Erythroblast (primary cell): ENCODE measurements at regions not wholly inside any gene's neighbourhood (a gene's known extent, or its start where the extent isn't known, plus 50 kb on each side); places are given as distances from the start of the nearest gene placed in this dataset.

Source experiments
- DNase-seq, 2 experiments: peaks; one replicate each; lab custom pipeline; 2025; lab: John Stamatoyannopoulos, UW
- GATA1 ChIP-seq: IDR thresholded peaks from 2 replicates; pipeline ENCODE4 v1.6.1; 2011; ENCODE audit warnings: low read depth, mild to moderate bottlenecking, control low read depth, low read length, moderate library complexity
- POLR2A ChIP-seq: IDR thresholded peaks from 2 replicates; pipeline ENCODE4 v1.6.1; 2011; ENCODE audit warnings: mild to moderate bottlenecking, low read length

- no peak for DNase-seq
- TF ChIP-seq POLR2A, result no peak
- TF ChIP-seq GATA1, result no peak
Measured at GRCh38 chr4:20364969-20365368, 113.3 kb downstream of the SLIT2 start.

- TF ChIP-seq GATA1 (no peak), POLR2A (no peak)
- DNase-seq, result no peak
Measured at GRCh38 chr4:20367446-20367845, 115.7 kb downstream of the SLIT2 start.

- TF ChIP-seq GATA1, result no peak
- TF ChIP-seq POLR2A, result no peak
Measured at GRCh38 chr4:20368926-20369325, 117.2 kb downstream of the SLIT2 start.

GRCh38 chr4:20370274-20370673, 118.6 kb downstream of the SLIT2 start:
- no peak for TF ChIP-seq GATA1
- TF ChIP-seq POLR2A, result no peak
- no peak for DNase-seq

More at GRCh38 chr4:20368926-20369325, 117.2 kb downstream of the SLIT2 start:
- no peak for DNase-seq

GRCh38 chr4:20376070-20376469, 124.4 kb downstream of the SLIT2 start:
- DNase-seq, result no peak
- no peak for TF ChIP-seq GATA1
- no peak for TF ChIP-seq POLR2A

GRCh38 chr4:20378181-20378580, 126.5 kb downstream of the SLIT2 start:
- no peak for DNase-seq
- TF ChIP-seq POLR2A, result no peak
- TF ChIP-seq GATA1, result no peak

GRCh38 chr4:20381005-20381404, 129.3 kb downstream of the SLIT2 start:
- TF ChIP-seq POLR2A (no peak), GATA1 (no peak)
- no peak for DNase-seq

GRCh38 chr4:20383283-20383682, 131.6 kb downstream of the SLIT2 start:
- no peak for DNase-seq
- no peak for TF ChIP-seq POLR2A
- no peak for TF ChIP-seq GATA1

- DNase-seq, result no peak
- TF ChIP-seq POLR2A (no peak), GATA1 (no peak)
Measured at GRCh38 chr4:20383969-20384368, 132.3 kb downstream of the SLIT2 start.

GRCh38 chr4:20384456-20384855, 132.8 kb downstream of the SLIT2 start:
- TF ChIP-seq POLR2A (no peak), GATA1 (no peak)
- DNase-seq, result no peak

GRCh38 chr4:20386001-20386740, 134.5 kb downstream of the SLIT2 start:
- no peak for TF ChIP-seq GATA1
- TF ChIP-seq POLR2A, result no peak
- DNase-seq, result no peak

- TF ChIP-seq GATA1 (no peak), POLR2A (no peak)
Measured at GRCh38 chr4:20386906-20387305, 135.2 kb downstream of the SLIT2 start.

GRCh38 chr4:20391198-20391597, 139.5 kb downstream of the SLIT2 start:
- DNase-seq, result no peak

More at GRCh38 chr4:20386906-20387305, 135.2 kb downstream of the SLIT2 start:
- DNase-seq, result no peak

GRCh38 chr4:20391912-20392311, 140.2 kb downstream of the SLIT2 start:
- TF ChIP-seq POLR2A (no peak), GATA1 (no peak)
- DNase-seq, result no peak

More at GRCh38 chr4:20391198-20391597, 139.5 kb downstream of the SLIT2 start:
- no peak for TF ChIP-seq POLR2A
- TF ChIP-seq GATA1, result no peak
